ENCODE measurements at regions not wholly inside any gene's neighbourhood (a gene's known extent, or its start where the extent isn't known, plus 50 kb on each side); places are given as distances from the start of the nearest gene placed in this dataset.

GRCh38 chr16:86806181-86806837, 228.0 kb downstream of the FOXL1 start:
- no peak for DNase-seq (ENCODE audit: low read depth)

- DNase-seq (ENCODE audit: low read depth): no peak
These were observed 228.5 kb downstream of the FOXL1 start for GRCh38 chr16:86806838-86807351.

- DNase-seq (ENCODE audit: low read depth): no peak
These were observed 230.6 kb downstream of the FOXL1 start for GRCh38 chr16:86808863-86809444.

GRCh38 chr16:86809458-86809955, 231.2 kb downstream of the FOXL1 start:
- DNase-seq (ENCODE audit: low read depth): no peak

GRCh38 chr16:86810062-86810461, 231.7 kb downstream of the FOXL1 start:
- DNase-seq (ENCODE audit: low read depth): no peak

GRCh38 chr16:86812363-86812970, 234.1 kb downstream of the FOXL1 start:
- DNase-seq (ENCODE audit: low read depth): no peak

GRCh38 chr16:86814256-86814655, 235.9 kb downstream of the FOXL1 start:
- no peak for DNase-seq (ENCODE audit: low read depth)

- DNase-seq (ENCODE audit: low read depth): no peak
These were observed 238.7 kb downstream of the FOXL1 start for GRCh38 chr16:86816930-86817625.

GRCh38 chr16:86818671-86819532, 240.6 kb downstream of the FOXL1 start:
- no peak for DNase-seq (ENCODE audit: low read depth)

GRCh38 chr16:86819533-86819892, 241.2 kb downstream of the FOXL1 start:
- no peak for DNase-seq (ENCODE audit: low read depth)

- no peak for DNase-seq (ENCODE audit: low read depth)
These were observed 243.5 kb downstream of the FOXL1 start for GRCh38 chr16:86821895-86822294.

GRCh38 chr16:86823125-86823524, 244.8 kb downstream of the FOXL1 start:
- no peak for DNase-seq (ENCODE audit: low read depth)

GRCh38 chr16:86823888-86824671, 245.7 kb downstream of the FOXL1 start:
- no peak for DNase-seq (ENCODE audit: low read depth)

- DNase-seq (ENCODE audit: low read depth): no peak
These were observed 246.5 kb downstream of the FOXL1 start for GRCh38 chr16:86824751-86825296.

GRCh38 chr16:86825631-86826030, 247.3 kb downstream of the FOXL1 start:
- DNase-seq (ENCODE audit: low read depth): no peak

GRCh38 chr16:86826941-86827340, 248.6 kb downstream of the FOXL1 start:
- DNase-seq (ENCODE audit: low read depth): no peak

GRCh38 chr16:86827521-86827920, 249.2 kb downstream of the FOXL1 start:
- no peak for DNase-seq (ENCODE audit: low read depth)

- DNase-seq (ENCODE audit: low read depth): no peak
These were observed 249.9 kb downstream of the FOXL1 start for GRCh38 chr16:86828202-86828601.

GRCh38 chr16:86828653-86829052, 250.3 kb downstream of the FOXL1 start:
- DNase-seq (ENCODE audit: low read depth): no peak

GRCh38 chr16:86831366-86831765, 253.0 kb downstream of the FOXL1 start:
- no peak for DNase-seq (ENCODE audit: low read depth)

- no peak for DNase-seq (ENCODE audit: low read depth)
These were observed 254.8 kb downstream of the FOXL1 start for GRCh38 chr16:86833136-86833535.

Measured in stimulated activated CD8-positive, alpha-beta memory T cell treated with anti-CD3 and anti-CD28 coated beads, Interleukin-15, amount 100 ng/mL, for 1 hour (primary cell).